SW480 (cell line): ENCODE measurements at regions not wholly inside any gene's neighbourhood (a gene's known extent, or its start where the extent isn't known, plus 50 kb on each side); places are given as distances from the start of the nearest gene placed in this dataset.
"Not testable (repeated sequence)": the region's sequence is repeated elsewhere in the genome, so short reads cannot be mapped to it uniquely, and the experiment has no call there.

Experiments used
- DNase-seq: peaks from one replicate; pipeline ENCODE4 v3.0.0-alpha.2; 2016; ENCODE audit warnings: low spot score

DNA sequence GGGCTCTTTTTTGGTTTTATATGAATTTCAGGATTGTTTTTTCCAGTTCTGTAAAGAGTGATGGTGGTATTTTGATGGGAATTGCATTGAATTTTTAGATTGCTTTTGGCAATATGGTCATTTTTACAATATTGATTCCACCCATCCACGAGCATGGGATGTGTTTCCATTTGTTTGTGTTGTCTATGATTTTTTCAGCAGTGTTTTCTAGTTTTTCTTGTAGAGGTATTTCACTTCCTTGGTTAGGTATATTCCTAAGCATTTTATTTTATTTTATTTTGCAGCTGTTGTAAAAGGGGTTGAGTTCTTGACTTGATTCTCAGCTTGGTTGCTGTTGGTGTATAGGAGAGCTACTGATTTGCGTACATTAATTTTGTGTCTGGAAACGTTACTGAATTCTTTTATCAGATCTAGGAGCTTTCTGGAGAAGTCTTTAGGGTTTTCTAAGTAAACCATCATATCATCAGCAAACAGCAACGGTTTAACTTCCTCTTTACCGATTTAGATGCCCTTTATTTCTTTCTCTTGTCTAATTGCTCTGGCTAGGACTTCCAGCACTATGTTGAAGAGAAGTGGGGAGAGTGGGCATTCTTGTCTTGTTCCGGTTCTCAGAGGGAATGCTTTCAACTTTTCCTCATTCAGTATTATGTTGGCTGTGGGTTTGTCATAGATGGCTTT, 69.4 kb upstream of the GNG12 start:
- not testable (repeated sequence) for DNase-seq

DNA sequence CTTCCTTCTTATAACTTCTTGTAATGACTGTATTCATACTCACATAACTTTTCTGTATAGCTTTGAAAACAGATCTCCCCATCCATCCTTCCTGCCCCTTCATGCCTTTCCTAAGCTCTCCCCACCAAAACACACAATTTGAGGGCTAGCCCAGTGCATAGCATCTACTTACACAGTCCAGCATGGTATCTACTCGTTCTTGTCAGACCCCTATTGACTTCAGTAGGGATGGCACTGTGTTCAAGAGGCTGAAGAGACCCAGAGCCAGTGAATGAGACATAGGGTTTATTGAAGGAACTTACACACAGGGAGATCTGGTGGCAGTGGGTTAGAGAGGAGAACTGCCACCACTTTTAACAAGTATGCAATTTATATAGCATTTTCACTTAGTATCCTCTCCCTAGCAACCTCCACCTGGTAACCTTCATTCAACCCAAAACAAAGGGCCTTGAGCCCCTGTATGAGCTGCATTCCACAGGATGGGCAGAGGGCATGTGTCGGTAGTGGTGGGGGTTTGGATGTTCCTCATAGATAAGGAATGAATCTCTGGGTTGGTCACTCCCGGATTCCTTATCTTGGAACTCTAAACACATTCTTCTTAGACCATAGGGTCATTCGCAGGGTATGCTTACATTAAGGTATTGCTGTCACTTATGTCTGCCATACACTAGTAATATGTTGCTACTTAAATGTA, 64.9 kb upstream of the GNG12 start:
- DNase-seq = no peak

- DNase-seq = no peak
These were observed 64.1 kb upstream of the GNG12 start for GRCh38 chr1:67897270-67897949.

GRCh38 chr1:67896826-67897225, 63.6 kb upstream of the GNG12 start:
- no peak for DNase-seq

DNA sequence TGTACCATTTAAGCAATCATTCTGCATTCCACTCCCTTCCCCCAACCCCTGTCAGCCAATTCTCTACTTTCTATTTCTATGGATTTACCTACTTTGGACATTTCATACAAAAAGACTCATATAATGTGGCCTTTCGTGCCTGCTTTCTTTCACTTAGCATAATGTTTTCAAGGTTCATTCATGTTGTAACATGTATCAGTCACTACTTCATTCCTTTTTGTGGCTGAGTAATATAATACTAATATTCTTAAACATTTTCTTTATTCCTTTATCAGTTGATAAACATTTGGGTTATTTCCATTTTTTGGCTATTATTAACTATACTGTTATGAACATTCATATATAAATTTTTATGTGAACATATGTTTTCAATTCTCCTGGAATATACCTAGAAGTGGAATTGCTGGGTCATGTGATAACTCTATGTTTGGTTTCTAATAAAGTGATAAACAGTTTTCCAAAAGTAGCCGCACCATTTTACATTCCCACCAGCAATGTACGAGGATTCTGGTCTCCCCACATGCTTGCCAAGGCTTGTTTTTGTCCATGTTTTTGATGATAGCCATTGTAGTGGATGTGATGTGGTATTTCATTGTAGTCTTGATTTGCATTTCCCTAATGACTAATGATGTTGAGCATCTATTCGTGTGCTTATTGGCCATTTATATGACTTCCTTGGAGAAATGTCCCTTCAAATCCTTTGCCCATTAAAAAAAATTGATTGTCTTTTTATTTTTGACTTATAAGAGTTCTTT, 61.9 kb upstream of the GNG12 start:
- DNase-seq = no peak

GRCh38 chr1:67893126-67893495, 59.8 kb upstream of the GNG12 start:
- no peak for DNase-seq

DNA sequence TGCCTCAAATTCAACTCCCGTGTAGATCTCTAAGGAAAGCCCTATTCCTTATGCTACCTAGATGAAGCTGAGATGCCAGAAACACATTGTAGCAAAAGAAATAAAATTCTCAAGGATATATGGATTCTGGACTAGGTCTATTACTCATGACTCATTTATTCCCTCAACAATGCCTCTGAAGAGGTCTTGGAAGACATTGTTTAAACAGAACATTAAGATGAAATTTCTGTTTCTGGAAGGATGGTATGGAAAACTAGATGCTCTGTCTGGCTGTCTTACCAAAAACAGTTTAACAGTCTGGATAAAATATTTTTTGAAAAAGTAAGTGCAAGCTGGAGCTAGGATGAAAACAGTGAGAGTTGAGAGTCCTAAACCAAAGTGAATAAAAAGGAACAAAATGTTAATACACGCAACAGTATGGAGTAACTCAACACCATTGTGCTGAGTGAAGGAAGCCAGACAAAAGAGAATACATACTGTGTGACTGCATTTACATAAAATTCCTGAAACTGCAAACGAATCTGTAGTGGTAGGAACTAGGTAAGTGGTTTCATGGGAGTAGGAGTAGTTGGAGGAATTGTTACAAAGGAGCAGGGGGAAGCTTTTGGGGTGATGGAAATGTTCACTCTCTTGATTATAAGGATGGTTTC, 59.3 kb upstream of the GNG12 start:
- no peak for DNase-seq

DNA sequence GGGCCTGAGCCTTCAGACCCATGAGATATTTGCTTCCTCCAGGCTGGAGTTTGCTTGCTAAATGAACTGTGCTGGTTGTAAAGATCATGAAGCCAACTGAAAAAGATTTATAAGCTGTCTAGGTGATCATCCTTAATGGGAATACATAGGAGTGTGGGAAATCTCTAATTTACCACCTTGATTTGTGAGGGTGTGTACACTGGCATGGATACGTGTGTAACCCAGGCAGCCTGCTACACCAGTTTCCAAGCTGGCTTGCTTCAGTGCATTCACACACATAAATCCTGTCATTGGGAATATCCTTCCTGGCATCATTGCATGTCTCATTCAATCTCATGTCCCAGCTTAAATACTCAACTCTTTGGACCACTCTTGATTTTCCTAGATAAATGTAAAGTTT, 57.6 kb upstream of the GNG12 start:
- no peak for DNase-seq

DNA sequence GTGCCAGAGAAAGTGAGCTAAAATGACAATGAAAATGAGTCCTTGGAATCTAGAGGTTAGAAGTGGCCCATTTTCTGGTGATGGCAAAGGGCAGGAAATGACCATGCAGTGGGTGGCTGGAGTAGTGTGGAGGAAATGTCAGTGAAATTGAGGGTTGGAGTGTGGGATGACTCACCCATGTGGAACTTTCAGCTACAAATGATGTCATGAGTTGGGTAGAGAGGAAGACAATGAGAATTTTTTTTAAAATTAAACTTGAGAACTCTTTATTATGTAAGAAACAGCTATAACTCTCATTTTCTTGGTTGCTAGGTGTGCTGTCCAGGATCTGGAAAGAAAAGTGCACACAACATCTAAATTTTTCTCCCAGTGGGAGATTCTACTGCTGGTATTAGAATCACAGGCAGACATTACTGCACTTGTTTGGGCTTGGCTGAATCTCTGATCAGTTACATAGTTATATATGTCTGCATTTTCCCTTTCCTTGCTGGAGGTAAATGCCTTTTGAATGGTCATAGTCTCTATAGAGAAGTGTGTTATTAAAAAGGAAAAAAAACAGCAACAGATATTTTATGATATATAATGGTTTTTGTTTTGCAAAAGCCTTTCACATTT, 56.8 kb upstream of the GNG12 start:
- peak; percentile 84 for DNase-seq

DNA sequence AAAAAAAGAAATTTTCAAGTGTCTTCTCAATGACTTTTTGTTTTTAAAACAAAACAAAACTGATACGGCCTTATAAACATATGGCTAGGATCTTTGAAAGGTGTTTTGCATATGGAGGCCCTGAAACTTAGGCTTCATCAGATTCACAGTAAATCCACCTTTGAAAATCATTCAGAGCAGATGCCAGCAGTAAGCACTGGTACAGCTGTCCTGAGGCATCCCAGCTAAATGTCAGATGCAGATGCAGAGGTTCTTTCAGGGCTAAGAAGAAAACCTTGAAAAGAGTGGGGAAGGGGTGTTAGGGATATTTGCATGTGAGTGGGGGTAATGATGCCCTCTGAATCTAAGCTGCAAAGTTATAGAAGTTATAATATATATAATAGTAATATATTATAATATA, 56.2 kb upstream of the GNG12 start:
- no peak for DNase-seq

DNA sequence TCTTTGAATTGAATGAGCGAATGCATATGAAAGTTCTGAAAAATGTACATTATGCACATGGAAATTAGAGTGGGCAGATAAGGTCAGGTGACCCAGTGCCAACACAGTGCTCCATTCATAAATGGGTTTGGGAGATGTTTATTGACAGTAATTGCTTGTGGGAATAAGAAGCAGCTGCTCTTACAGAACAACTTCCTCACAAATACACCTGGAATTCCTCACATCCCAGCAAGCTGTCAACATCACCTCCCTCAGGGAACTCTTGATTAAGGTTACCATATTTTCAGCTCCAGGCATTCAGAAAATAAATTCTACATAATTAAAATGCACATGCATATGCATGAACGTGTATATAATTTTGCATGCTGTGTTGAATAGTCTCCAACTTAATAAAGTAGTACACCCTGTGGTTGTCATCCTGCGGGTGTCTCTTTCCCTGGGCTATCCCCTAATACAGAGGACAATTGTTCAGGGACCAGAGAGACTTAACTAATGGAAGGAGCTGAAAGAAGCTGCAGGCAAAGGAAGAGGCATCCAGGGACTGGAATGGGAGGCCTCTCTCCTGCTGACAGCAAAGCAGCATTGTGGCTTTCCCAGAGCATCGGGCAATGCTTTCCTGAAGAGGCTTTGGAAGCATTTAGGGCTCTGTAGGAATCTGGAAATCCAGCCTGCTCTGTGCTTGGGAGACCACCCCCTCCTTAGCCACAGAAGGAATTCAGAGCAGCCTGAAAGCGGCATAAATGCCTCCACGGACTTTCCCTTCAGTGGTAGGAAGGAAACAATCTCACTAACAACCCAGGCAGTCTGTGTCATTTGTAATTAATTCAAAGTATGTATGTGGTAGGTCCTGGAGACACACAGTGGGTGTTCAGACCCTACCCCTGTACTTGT, 55.2 kb upstream of the GNG12 start:
- no peak for DNase-seq

GRCh38 chr1:67887146-67887545, 53.9 kb upstream of the GNG12 start:
- no peak for DNase-seq

DNA sequence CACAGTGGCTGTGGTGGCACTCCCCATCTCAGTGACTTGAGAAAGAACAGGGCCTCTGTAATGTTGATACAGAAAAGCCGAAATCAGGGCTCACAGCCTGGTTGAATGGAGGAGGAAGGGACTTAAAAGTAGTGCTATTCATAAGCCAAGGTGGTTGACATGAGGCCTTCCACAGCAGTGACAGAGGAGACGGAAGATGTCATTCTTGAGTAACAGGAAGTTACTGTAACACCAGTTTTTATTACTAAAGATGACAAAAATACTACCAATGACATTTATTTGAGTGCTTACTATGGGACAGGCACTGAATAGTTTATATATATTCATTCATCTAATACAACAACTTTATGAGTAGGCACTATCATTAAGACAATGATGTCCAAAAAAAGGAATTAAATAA, 52.8 kb upstream of the GNG12 start:
- no peak for DNase-seq

GRCh38 chr1:67883069-67883468, 49.8 kb upstream of the GNG12 start:
- no peak for DNase-seq
